Adrenal gland (tissue), 5 donors: ENCODE measurements at regions not wholly inside any gene's neighbourhood (a gene's known extent, or its start where the extent isn't known, plus 50 kb on each side); places are given as distances from the start of the nearest gene placed in this dataset.

Experiments used
- POLR2A ChIP-seq, 2 donors: fragments of 450-650 bp; IDR thresholded peaks; one replicate each; pipeline ENCODE4 v1.6.1; 2017; ENCODE audit warnings: antibody characterized with exemption in 2 of 2, mild to moderate bottlenecking in 2 of 2, moderate library complexity in 1 of 2
- TF ChIP-seq, protein P1 (sequence below), 6 experiments: fragments of 450-650 bp in 4 of 6; fragments of 200-600 bp in 2 of 6; sonication (generic) in 1 of 6; IDR thresholded peaks; 1 replicate in 5 of 6; 2 replicates in 1 of 6; pipeline versions ENCODE4 v1.5.1 to v1.8.0; 2016 to 2021; ENCODE audit warnings: antibody characterized with exemption in 6 of 6, mild to moderate bottlenecking in 2 of 6, moderate library complexity in 1 of 6
- donor health status: DM: no; HTN: no; CAD: no.

DNA sequence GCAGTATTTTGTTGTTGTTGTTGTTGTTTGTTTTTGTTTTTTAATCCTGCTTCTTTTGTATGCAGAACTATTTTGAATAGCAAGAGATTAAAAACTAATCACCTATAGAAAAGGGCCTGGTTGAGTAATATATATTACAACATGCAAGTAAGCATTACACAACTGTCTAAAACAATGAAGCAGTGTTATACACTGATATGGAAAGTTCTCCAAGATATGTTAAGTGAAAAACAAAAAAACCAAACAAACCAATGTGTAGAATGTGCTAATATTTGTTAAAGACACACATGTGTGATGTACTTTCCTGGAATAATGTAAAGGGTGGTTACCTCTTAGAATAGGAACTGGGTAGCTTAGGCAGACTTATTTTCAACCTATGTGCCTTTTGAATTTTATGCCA lies 117.4 kb downstream of the ZNF365 start:
- TF ChIP-seq, protein P1, sequence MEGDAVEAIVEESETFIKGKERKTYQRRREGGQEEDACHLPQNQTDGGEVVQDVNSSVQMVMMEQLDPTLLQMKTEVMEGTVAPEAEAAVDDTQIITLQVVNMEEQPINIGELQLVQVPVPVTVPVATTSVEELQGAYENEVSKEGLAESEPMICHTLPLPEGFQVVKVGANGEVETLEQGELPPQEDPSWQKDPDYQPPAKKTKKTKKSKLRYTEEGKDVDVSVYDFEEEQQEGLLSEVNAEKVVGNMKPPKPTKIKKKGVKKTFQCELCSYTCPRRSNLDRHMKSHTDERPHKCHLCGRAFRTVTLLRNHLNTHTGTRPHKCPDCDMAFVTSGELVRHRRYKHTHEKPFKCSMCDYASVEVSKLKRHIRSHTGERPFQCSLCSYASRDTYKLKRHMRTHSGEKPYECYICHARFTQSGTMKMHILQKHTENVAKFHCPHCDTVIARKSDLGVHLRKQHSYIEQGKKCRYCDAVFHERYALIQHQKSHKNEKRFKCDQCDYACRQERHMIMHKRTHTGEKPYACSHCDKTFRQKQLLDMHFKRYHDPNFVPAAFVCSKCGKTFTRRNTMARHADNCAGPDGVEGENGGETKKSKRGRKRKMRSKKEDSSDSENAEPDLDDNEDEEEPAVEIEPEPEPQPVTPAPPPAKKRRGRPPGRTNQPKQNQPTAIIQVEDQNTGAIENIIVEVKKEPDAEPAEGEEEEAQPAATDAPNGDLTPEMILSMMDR (IDR thresholded peaks at IDR 0.05): no peak
- TF ChIP-seq POLR2A (IDR thresholded peaks at IDR 0.05): no peak
